Fibroblast of mammary gland (primary cell): ENCODE measurements at regions not wholly inside any gene's neighbourhood (a gene's known extent, or its start where the extent isn't known, plus 50 kb on each side); places are given as distances from the start of the nearest gene placed in this dataset.

Experiments
- DNase-seq: peaks from one replicate; pipeline ENCODE4 v3.0.0-alpha.2; 2010; ENCODE audit warnings: low read depth
- H3K4me3 ChIP-seq: 2 replicates; pipeline ENCODE4 v1.5.1; 2011; ENCODE audit warnings: low read depth, mild to moderate bottlenecking, low read length, moderate library complexity; ENCODE audit not compliant: control insufficient read depth
- CTCF ChIP-seq: conservative IDR thresholded peaks from 2 replicates; pipeline ENCODE4 v1.5.1; 2011; ENCODE audit warnings: low read depth, low read length, inconsistent platforms; ENCODE audit not compliant: control insufficient read depth, insufficient read depth

- TF ChIP-seq CTCF: no peak
- peak; percentile 84 for DNase-seq
- no peak overlapping the region for H3K4me3 ChIP-seq
These were observed 65.6 kb upstream of the ADO start for GRCh38 chr10:62738916-62739315.

- DNase-seq: no peak
- no peak overlapping the region for H3K4me3 ChIP-seq
- no peak for TF ChIP-seq CTCF
These were observed 63.4 kb upstream of the ADO start for GRCh38 chr10:62740885-62741745.

- H3K4me3 ChIP-seq: no peak overlapping the region
- no peak for TF ChIP-seq CTCF
- DNase-seq: no peak
These were observed 62.5 kb upstream of the ADO start for GRCh38 chr10:62741996-62742395.

- DNase-seq: peak; percentile 32
- no peak for TF ChIP-seq CTCF
- no peak overlapping the region for H3K4me3 ChIP-seq
These were observed 61.9 kb upstream of the ADO start for GRCh38 chr10:62742536-62743061.

GRCh38 chr10:62744136-62744535 lies 60.4 kb upstream of the ADO start:
- peak; percentile 84 for DNase-seq
- H3K4me3 ChIP-seq: no peak overlapping the region
- no peak for TF ChIP-seq CTCF

- H3K4me3 ChIP-seq: no peak overlapping the region
- no peak for DNase-seq
- no peak for TF ChIP-seq CTCF
These were observed 58.9 kb upstream of the ADO start for GRCh38 chr10:62745581-62745980.
